GM23248 (cell line): ENCODE measurements at regions not wholly inside any gene's neighbourhood (a gene's known extent, or its start where the extent isn't known, plus 50 kb on each side); places are given as distances from the start of the nearest gene placed in this dataset.

ENCODE experiments used
- EZH2 ChIP-seq: fragments of 200-600 bp; sonication (generic); IDR thresholded peaks from 2 replicates; pipeline ENCODE4 v1.6.1; 2018; ENCODE audit warnings: antibody characterized with exemption, mild to moderate bottlenecking; ENCODE audit not compliant: insufficient read depth, poor library complexity, severe bottlenecking
- EZH2phosphoT487 ChIP-seq: fragments of 200-600 bp; sonication (generic); IDR thresholded peaks from 2 replicates; pipeline ENCODE4 v1.6.1; 2018; ENCODE audit warnings: antibody characterized with exemption, moderate library complexity, mild to moderate bottlenecking, low read depth; ENCODE audit not compliant: insufficient read depth

- TF ChIP-seq EZH2 (no peak), EZH2phosphoT487 (no peak)
Observed at GRCh38 chr15:87080547-87080946, 1000.9 kb downstream of the AGBL1 start.
